ENCODE measurements at regions not wholly inside any gene's neighbourhood (a gene's known extent, or its start where the extent isn't known, plus 50 kb on each side); places are given as distances from the start of the nearest gene placed in this dataset.

DNA sequence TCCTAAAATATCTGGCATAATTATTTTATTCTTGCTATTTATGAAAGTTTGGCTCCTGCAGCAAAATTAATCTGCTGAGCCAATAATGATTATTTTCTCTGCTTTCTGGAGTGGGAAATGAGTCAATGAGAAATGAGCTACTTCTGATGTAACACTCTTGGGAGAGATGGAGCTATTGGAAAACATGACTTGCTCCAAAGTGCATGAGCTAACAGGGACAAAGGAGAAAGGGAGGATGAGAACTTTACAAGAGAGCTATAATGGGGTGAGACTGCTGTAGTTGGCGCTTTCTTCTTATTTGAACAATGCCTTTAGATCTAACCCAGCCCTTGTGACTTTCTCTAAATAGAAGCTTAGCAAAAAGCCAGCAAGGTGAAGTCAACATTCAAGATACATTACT, 615.1 kb downstream of the ANKRD50 start:
- TF ChIP-seq, protein P1, sequence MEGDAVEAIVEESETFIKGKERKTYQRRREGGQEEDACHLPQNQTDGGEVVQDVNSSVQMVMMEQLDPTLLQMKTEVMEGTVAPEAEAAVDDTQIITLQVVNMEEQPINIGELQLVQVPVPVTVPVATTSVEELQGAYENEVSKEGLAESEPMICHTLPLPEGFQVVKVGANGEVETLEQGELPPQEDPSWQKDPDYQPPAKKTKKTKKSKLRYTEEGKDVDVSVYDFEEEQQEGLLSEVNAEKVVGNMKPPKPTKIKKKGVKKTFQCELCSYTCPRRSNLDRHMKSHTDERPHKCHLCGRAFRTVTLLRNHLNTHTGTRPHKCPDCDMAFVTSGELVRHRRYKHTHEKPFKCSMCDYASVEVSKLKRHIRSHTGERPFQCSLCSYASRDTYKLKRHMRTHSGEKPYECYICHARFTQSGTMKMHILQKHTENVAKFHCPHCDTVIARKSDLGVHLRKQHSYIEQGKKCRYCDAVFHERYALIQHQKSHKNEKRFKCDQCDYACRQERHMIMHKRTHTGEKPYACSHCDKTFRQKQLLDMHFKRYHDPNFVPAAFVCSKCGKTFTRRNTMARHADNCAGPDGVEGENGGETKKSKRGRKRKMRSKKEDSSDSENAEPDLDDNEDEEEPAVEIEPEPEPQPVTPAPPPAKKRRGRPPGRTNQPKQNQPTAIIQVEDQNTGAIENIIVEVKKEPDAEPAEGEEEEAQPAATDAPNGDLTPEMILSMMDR (IDR thresholded peaks at IDR 0.05): no peak
- TF ChIP-seq POLR2A (IDR thresholded peaks at IDR 0.05): no peak
